GM12891 (cell line): ENCODE measurements at regions not wholly inside any gene's neighbourhood (a gene's known extent, or its start where the extent isn't known, plus 50 kb on each side); places are given as distances from the start of the nearest gene placed in this dataset.

Experiments used
- PAX5 ChIP-seq: IDR thresholded peaks from 2 replicates; pipeline ENCODE4 v1.6.1; 2011; ENCODE audit warnings: low read length, moderate library complexity, mild to moderate bottlenecking; ENCODE audit not compliant: insufficient read depth, severe bottlenecking
- POLR2A ChIP-seq: IDR thresholded peaks from 2 replicates; pipeline ENCODE4 v1.6.1; 2011; ENCODE audit warnings: low read depth, low read length, control low read depth
- POLR2AphosphoS5 ChIP-seq: IDR thresholded peaks from 2 replicates; pipeline ENCODE4 v1.6.1; 2011; ENCODE audit warnings: low read depth, low read length, control low read depth
- SPI1 ChIP-seq: IDR thresholded peaks from 2 replicates; pipeline ENCODE4 v1.6.1; 2011; ENCODE audit warnings: low read depth, low read length, control low read depth
- TAF1 ChIP-seq: IDR thresholded peaks from 2 replicates; pipeline ENCODE4 v1.6.1; 2011; ENCODE audit warnings: low read depth, low read length, control low read depth

- TF ChIP-seq POLR2A (no peak), TAF1 (no peak), POLR2AphosphoS5 (no peak), SPI1 (no peak), PAX5 (no peak)
Observed at GRCh38 chr7:67773081-67773480, 776.4 kb downstream of the TYW1 start.
